Panc1 (cell line): ENCODE measurements at regions not wholly inside any gene's neighbourhood (a gene's known extent, or its start where the extent isn't known, plus 50 kb on each side); places are given as distances from the start of the nearest gene placed in this dataset.

ENCODE experiments used
- ATAC-seq: fragments of 200-7000 bp; cut with Tn5 transposase; 2 replicates; pipeline ENCODE4 v1.9.1; 2020; ENCODE audit warnings: mild to moderate bottlenecking, moderate library complexity
- BruUV-seq: library from RNA; stranded (reverse); fragments of 400-500 nt; replicated peaks from 2 replicates; lab custom pipeline; 2021; lab: Mats Ljungman, UMichigan
- CTCF ChIA-PET: fragments of 300-600 bp; sonication (Branson Sonifier 250); formaldehyde crosslinking; loops from one replicate; lab custom pipeline; 2022; ENCODE audit warnings: antibody characterized with exemption; lab: Charles Lee
- POLR2A ChIA-PET: fragments of 300-600 bp; sonication (Branson Sonifier 250); formaldehyde crosslinking; loops from one replicate; lab custom pipeline; 2022; ENCODE audit warnings: antibody characterized with exemption; lab: Charles Lee
- DNase-seq: peaks from one replicate; pipeline ENCODE4 v3.0.0-alpha.2; 2010; ENCODE audit warnings: low read depth, low spot score
- H3K27ac ChIP-seq: 2 replicates; pipeline ENCODE4 v1.5.1; 2011; ENCODE audit warnings: mild to moderate bottlenecking, low read length, inconsistent platforms
- H3K27me3 ChIP-seq: fragments of 200-500 bp; sonication (Bioruptor generic); 2 replicates; pipeline ENCODE4 v1.6.0; 2014; ENCODE audit warnings: low read length, inconsistent platforms; ENCODE audit not compliant: control insufficient read depth, insufficient read depth
- H3K36me3 ChIP-seq: fragments of 200-500 bp; sonication (Bioruptor generic); 2 replicates; pipeline ENCODE4 v1.5.1; 2014; ENCODE audit warnings: inconsistent platforms, mild to moderate bottlenecking, low read length, moderate library complexity; ENCODE audit not compliant: control insufficient read depth, insufficient read depth
- H3K4me1 ChIP-seq: 2 replicates; pipeline ENCODE4 v1.5.1; 2011; ENCODE audit warnings: inconsistent platforms, mild to moderate bottlenecking, low read length, moderate library complexity; ENCODE audit not compliant: control insufficient read depth, insufficient read depth
- H3K4me3 ChIP-seq, 2 experiments: 2 replicates each; pipeline ENCODE4 v1.5.1; 2011 to 2012; ENCODE audit warnings: low read depth in 2 of 2, low read length in 2 of 2, mild to moderate bottlenecking in 2 of 2, inconsistent platforms in 1 of 2, moderate library complexity in 1 of 2
- H3K9me3 ChIP-seq: fragments of 200-500 bp; sonication (Bioruptor generic); 2 replicates; pipeline ENCODE4 v1.5.1; 2014; ENCODE audit warnings: low read depth, mild to moderate bottlenecking, inconsistent platforms, low read length, moderate library complexity; ENCODE audit not compliant: control insufficient read depth, insufficient read depth
- POLR2AphosphoS5 ChIP-seq: IDR thresholded peaks from 2 replicates; pipeline ENCODE4 v1.6.1; 2012; ENCODE audit warnings: mild to moderate bottlenecking, low read depth, low read length, moderate library complexity
- SIN3A ChIP-seq: IDR thresholded peaks from 2 replicates; pipeline ENCODE4 v1.6.1; 2012; ENCODE audit warnings: low read depth, mild to moderate bottlenecking, low read length, moderate library complexity, borderline replicate concordance; ENCODE audit not compliant: insufficient read depth
- TCF7L2 ChIP-seq: IDR thresholded peaks from 2 replicates; pipeline ENCODE4 v1.6.1; 2011; ENCODE audit warnings: mild to moderate bottlenecking, low read depth, low read length, inconsistent platforms
- in situ Hi-C: cut with HindIII; loops from 2 replicates; pipeline ENCODE4 v1.10.0; 2016; ENCODE audit warnings: low sequenced_read_pairs, low pct_unique_long_range_greater_than_20kb
- intact Hi-C: fragments of 100-400 bp; cut with micrococcal nuclease; formaldehyde crosslinking; loops from one replicate; pipeline ENCODE4 v1.10.0; 2022; ENCODE audit not compliant: unreplicated experiment
- TF ChIP-seq, protein P1 (sequence below), 2 experiments: IDR thresholded peaks; 2 replicates each; pipeline ENCODE4 v1.6.1; 2011 to 2012; ENCODE audit warnings: low read depth in 2 of 2, control low read depth in 1 of 2, low read length in 1 of 2, mild to moderate bottlenecking in 1 of 2, moderate library complexity in 1 of 2; ENCODE audit not compliant: insufficient read depth in 1 of 2
- TF ChIP-seq, protein P2 (sequence below): fragments of 450-650 bp; IDR thresholded peaks from 2 replicates; pipeline ENCODE4 v1.5.1; 2017; ENCODE audit warnings: mild to moderate bottlenecking

DNA sequence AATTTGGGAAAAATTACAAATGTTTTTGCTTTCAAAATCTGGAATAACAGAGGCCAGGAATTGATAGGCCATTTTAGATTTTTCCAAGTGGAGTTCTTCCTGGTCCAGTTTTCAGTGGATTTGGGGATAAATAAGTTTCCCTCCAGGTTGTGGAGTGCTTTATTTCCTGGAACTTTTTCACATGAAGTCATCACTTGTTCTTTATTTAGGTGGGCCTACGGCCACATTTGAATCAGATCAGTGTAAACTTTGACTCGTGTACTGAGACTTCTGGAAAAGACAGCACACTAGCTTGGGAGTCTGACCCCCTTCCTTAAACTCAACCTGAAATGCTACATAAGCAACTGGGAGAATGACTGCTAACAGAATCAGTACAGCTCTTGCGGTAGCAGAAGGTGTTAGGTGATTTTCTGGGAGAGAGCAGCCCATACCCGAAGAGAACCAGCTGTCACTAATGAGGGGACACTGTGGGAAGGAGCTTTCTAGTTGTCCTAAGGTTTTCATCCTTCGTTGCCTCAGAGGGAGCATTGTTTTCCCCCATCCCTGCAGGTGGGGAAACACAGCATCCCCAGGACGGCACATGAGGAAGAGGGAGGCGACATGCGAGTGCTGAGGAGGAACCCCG is 235.2 kb upstream of the FAT1 start:
- no peaks in the 10 kb centered on the region for H3K4me1 ChIP-seq
- no peak for ATAC-seq
- ChIA-PET CTCF (no interaction called here), POLR2A (no interaction called here)
- no peak overlapping the region for H3K27ac ChIP-seq
- BruUV-seq: no TSS peak
- TF ChIP-seq, protein P1, sequence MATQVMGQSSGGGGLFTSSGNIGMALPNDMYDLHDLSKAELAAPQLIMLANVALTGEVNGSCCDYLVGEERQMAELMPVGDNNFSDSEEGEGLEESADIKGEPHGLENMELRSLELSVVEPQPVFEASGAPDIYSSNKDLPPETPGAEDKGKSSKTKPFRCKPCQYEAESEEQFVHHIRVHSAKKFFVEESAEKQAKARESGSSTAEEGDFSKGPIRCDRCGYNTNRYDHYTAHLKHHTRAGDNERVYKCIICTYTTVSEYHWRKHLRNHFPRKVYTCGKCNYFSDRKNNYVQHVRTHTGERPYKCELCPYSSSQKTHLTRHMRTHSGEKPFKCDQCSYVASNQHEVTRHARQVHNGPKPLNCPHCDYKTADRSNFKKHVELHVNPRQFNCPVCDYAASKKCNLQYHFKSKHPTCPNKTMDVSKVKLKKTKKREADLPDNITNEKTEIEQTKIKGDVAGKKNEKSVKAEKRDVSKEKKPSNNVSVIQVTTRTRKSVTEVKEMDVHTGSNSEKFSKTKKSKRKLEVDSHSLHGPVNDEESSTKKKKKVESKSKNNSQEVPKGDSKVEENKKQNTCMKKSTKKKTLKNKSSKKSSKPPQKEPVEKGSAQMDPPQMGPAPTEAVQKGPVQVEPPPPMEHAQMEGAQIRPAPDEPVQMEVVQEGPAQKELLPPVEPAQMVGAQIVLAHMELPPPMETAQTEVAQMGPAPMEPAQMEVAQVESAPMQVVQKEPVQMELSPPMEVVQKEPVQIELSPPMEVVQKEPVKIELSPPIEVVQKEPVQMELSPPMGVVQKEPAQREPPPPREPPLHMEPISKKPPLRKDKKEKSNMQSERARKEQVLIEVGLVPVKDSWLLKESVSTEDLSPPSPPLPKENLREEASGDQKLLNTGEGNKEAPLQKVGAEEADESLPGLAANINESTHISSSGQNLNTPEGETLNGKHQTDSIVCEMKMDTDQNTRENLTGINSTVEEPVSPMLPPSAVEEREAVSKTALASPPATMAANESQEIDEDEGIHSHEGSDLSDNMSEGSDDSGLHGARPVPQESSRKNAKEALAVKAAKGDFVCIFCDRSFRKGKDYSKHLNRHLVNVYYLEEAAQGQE (IDR thresholded peaks at IDR 0.05; ENCODE audit: insufficient read depth in 1 of 2, low read depth in 2 of 2, low read length in 1 of 2): no peak
- TF ChIP-seq, protein P2, sequence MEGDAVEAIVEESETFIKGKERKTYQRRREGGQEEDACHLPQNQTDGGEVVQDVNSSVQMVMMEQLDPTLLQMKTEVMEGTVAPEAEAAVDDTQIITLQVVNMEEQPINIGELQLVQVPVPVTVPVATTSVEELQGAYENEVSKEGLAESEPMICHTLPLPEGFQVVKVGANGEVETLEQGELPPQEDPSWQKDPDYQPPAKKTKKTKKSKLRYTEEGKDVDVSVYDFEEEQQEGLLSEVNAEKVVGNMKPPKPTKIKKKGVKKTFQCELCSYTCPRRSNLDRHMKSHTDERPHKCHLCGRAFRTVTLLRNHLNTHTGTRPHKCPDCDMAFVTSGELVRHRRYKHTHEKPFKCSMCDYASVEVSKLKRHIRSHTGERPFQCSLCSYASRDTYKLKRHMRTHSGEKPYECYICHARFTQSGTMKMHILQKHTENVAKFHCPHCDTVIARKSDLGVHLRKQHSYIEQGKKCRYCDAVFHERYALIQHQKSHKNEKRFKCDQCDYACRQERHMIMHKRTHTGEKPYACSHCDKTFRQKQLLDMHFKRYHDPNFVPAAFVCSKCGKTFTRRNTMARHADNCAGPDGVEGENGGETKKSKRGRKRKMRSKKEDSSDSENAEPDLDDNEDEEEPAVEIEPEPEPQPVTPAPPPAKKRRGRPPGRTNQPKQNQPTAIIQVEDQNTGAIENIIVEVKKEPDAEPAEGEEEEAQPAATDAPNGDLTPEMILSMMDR: no peak
- TF ChIP-seq TCF7L2 (no peak), POLR2AphosphoS5 (no peak), SIN3A (no peak)
- in situ Hi-C loops: no loop called here
- H3K36me3 ChIP-seq: no peaks in the 10 kb centered on the region
- H3K9me3 ChIP-seq: no peaks in the 10 kb centered on the region
- no peaks in the 10 kb centered on the region for H3K27me3 ChIP-seq
- intact Hi-C loops: no loop called here
- no peak overlapping the region for H3K4me3 ChIP-seq
- DNase-seq: no peak

DNA sequence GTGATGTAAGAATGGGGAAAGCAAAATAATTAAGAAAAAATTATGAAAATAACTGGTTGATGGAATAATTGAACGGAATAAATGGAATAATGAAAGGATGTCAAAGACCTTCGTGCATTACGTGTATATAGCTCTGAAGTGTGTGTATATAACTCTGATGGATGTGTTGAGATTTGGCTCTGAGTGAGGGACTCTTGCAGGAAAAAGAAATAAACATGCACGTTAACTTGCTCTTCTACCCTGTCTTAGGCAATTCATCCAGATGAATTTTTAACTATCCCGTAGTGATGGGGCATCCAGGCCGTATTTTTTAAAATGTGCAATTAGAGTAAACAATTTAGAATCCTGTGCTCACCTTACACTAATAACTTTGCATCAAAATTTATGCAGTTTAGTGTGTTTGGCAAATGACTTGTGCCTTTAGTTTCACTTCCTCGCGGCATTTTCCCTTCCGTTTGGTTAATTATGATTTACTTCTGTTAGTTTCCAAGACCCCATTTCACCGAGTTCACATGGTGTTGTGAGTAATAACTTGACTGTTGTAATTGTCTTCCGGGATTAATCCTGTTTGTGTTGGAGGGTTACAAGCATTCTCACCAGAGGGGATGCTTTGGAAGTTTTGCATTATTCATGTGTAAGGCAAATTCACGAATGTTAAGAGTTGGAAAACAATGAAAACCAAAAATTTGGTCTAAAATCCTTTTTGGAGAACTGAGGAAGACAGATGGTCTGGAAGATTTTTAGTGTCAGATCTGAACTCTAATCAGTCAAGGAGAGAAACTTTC is 256.5 kb upstream of the FAT1 start:
- BruUV-seq: no TSS peak

More for the DNA sequence above, 256.5 kb upstream of the FAT1 start:
- Histone ChIP-seq H3K27me3 (no peaks in the 10 kb centered on the region), H3K4me3 (no peak overlapping the region), H3K9me3 (no peaks in the 10 kb centered on the region), H3K36me3 (no peaks in the 10 kb centered on the region), H3K27ac (no peak overlapping the region), H3K4me1 (no peaks in the 10 kb centered on the region)
- ATAC-seq (no peak), DNase-seq (no peak)
- intact Hi-C loops: no loop called here
- in situ Hi-C loops: no loop called here
- ChIA-PET CTCF (no interaction called here), POLR2A (no interaction called here)
- TF ChIP-seq, protein P2: no peak
- TF ChIP-seq TCF7L2 (no peak), SIN3A (no peak), POLR2AphosphoS5 (no peak)
- TF ChIP-seq, protein P1 (IDR thresholded peaks at IDR 0.05; ENCODE audit: insufficient read depth in 1 of 2, low read depth in 2 of 2, low read length in 1 of 2): no peak
